Neural progenitor cell (in vitro differentiated cells): ENCODE measurements at regions not wholly inside any gene's neighbourhood (a gene's known extent, or its start where the extent isn't known, plus 50 kb on each side); places are given as distances from the start of the nearest gene placed in this dataset.

ENCODE experiments used
- DNase-seq: peaks from one replicate; pipeline ENCODE4 v3.0.0-alpha.2; 2016; ENCODE audit warnings: low spot score
- H2AFZ ChIP-seq: fragments of 200-600 bp; sonication (generic); replicated peaks from 2 replicates; pipeline ENCODE4 v1.6.1; 2016; ENCODE audit warnings: antibody characterized with exemption
- H3F3A ChIP-seq: fragments of 200-600 bp; sonication (generic); 2 replicates; pipeline ENCODE4 v1.6.1; 2016; ENCODE audit warnings: antibody characterized with exemption, low read depth
- H3K27ac ChIP-seq: fragments of 200-600 bp; sonication (generic); 2 replicates; pipeline ENCODE4 v1.5.1; 2016; ENCODE audit warnings: mild to moderate bottlenecking
- H3K27me3 ChIP-seq: fragments of 200-600 bp; sonication (generic); 2 replicates; pipeline ENCODE4 v1.6.1; 2016; ENCODE audit warnings: mild to moderate bottlenecking, moderate library complexity
- H3K36me3 ChIP-seq: fragments of 200-600 bp; sonication (generic); 2 replicates; pipeline ENCODE4 v1.5.1; 2016
- H3K4me1 ChIP-seq: fragments of 200-600 bp; sonication (generic); 2 replicates; pipeline ENCODE4 v1.6.1; 2016; ENCODE audit warnings: mixed run types
- H3K4me2 ChIP-seq: fragments of 200-600 bp; sonication (generic); 2 replicates; pipeline ENCODE4 v1.6.1; 2016
- H3K4me3 ChIP-seq: fragments of 200-600 bp; sonication (generic); 2 replicates; pipeline ENCODE4 v1.5.1; 2016
- H3K79me2 ChIP-seq: fragments of 200-600 bp; sonication (generic); 2 replicates; pipeline ENCODE4 v1.6.1; 2016; ENCODE audit warnings: low read depth
- H3K9ac ChIP-seq: fragments of 200-600 bp; sonication (generic); 2 replicates; pipeline ENCODE4 v1.6.1; 2016
- H3K9me3 ChIP-seq: fragments of 200-600 bp; sonication (generic); 2 replicates; pipeline ENCODE4 v1.5.1; 2016; ENCODE audit warnings: low read depth
- H4K20me1 ChIP-seq: fragments of 200-600 bp; sonication (generic); 2 replicates; pipeline ENCODE4 v1.6.1; 2016; ENCODE audit warnings: low read depth
- H3K27ac Mint-ChIP-seq: 3 replicates; pipeline ENCODE4 v1.8.0; 2021; ENCODE audit warnings: mixed read lengths
- H3K27me3 Mint-ChIP-seq: 2 replicates; pipeline ENCODE4 v1.8.0; 2022; ENCODE audit warnings: low read depth, mild to moderate bottlenecking, inconsistent platforms, moderate library complexity, mixed read lengths; ENCODE audit not compliant: insufficient read depth
- H3K36me3 Mint-ChIP-seq: 3 replicates; pipeline ENCODE4 v1.8.0; 2021; ENCODE audit warnings: mixed read lengths
- H3K4me1 Mint-ChIP-seq: 3 replicates; pipeline ENCODE4 v1.8.0; 2021; ENCODE audit warnings: mixed read lengths
- H3K4me3 Mint-ChIP-seq: 3 replicates; pipeline ENCODE4 v1.8.0; 2021; ENCODE audit warnings: mild to moderate bottlenecking, moderate library complexity, mixed read lengths
- H3K9me3 Mint-ChIP-seq: 3 replicates; pipeline ENCODE4 v1.8.0; 2020; ENCODE audit warnings: mixed read lengths
- CTCF ChIP-seq: fragments of 200-600 bp; sonication (generic); IDR thresholded peaks from 2 replicates; pipeline ENCODE4 v1.5.1; 2017; ENCODE audit warnings: antibody characterized with exemption, mild to moderate bottlenecking
- EZH2 ChIP-seq: fragments of 200-600 bp; sonication (generic); IDR thresholded peaks from 2 replicates; pipeline ENCODE4 v1.6.1; 2017; ENCODE audit warnings: antibody characterized with exemption, mild to moderate bottlenecking, moderate library complexity
- EZH2phosphoT487 ChIP-seq: fragments of 200-600 bp; sonication (generic); IDR thresholded peaks from 2 replicates; pipeline ENCODE4 v1.6.1; 2017; ENCODE audit warnings: antibody characterized with exemption

- no peak overlapping the region for H3K4me3 Mint-ChIP-seq
- TF ChIP-seq EZH2phosphoT487 = no peak
- no peak for TF ChIP-seq CTCF
- TF ChIP-seq EZH2 = no peak
- Histone ChIP-seq H3K27ac (no peak overlapping the region), H3K79me2 (no peaks in the 10 kb centered on the region), H4K20me1 (no peaks in the 10 kb centered on the region), H2AFZ (peak overlapping the region; percentile 4), H3K9ac (no peak overlapping the region), H3K36me3 (no peaks in the 10 kb centered on the region), H3F3A (no peaks in the 10 kb centered on the region), H3K4me2 (no peak overlapping the region), H3K27me3 (peaks cover 16% of the 10 kb centered on the region), H3K4me1 (no peaks in the 10 kb centered on the region), H3K9me3 (no peaks in the 10 kb centered on the region), H3K4me3 (no peak overlapping the region)
- no peaks in the 10 kb centered on the region for H3K4me1 Mint-ChIP-seq
- H3K27ac Mint-ChIP-seq = no peak overlapping the region
- no peaks in the 10 kb centered on the region for H3K36me3 Mint-ChIP-seq
- DNase-seq = no peak
- no peaks in the 10 kb centered on the region for H3K27me3 Mint-ChIP-seq
- no peaks in the 10 kb centered on the region for H3K9me3 Mint-ChIP-seq
These were observed 314.8 kb upstream of the OR4E1 start for GRCh38 chr14:21988413-21988812.

DNA sequence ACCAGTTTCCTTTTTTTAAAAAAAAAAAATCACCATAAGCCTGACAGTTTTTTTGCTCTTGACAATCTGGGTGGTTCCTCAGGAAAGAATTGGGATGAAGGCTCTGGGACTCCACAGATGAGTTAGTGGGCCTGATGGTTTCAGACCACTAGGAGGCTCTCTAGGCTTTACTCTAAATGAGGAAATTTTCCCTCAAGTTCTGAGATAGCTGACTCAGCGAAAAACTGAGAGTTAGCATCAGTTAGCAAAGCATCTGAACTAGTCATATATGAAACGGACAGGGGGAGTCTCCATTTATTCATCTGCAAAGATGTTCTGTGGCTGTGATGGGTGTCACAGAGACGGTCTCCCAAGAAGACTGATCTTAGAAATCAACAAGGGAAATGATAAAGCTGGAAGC lies 314.3 kb upstream of the OR4E1 start:
- Mint-ChIP-seq H3K36me3 (no peaks in the 10 kb centered on the region), H3K27me3 (no peaks in the 10 kb centered on the region), H3K4me3 (no peak overlapping the region), H3K9me3 (no peaks in the 10 kb centered on the region), H3K27ac (no peak overlapping the region), H3K4me1 (no peaks in the 10 kb centered on the region)
- no peaks in the 10 kb centered on the region for H3F3A ChIP-seq
- H3K36me3 ChIP-seq = no peaks in the 10 kb centered on the region
- H3K27ac ChIP-seq = no peak overlapping the region
- TF ChIP-seq CTCF (peak; percentile 73), EZH2 (no peak), EZH2phosphoT487 (no peak)
- no peak overlapping the region for H3K4me2 ChIP-seq
- H3K4me3 ChIP-seq = no peak overlapping the region
- peaks cover 16% of the 10 kb centered on the region for H3K27me3 ChIP-seq
- no peaks in the 10 kb centered on the region for H3K4me1 ChIP-seq
- H2AFZ ChIP-seq = peak overlapping the region; percentile 4
- no peaks in the 10 kb centered on the region for H3K9me3 ChIP-seq
- no peak overlapping the region for H3K9ac ChIP-seq
- no peaks in the 10 kb centered on the region for H3K79me2 ChIP-seq
- no peaks in the 10 kb centered on the region for H4K20me1 ChIP-seq
- DNase-seq = peak; percentile 75

GRCh38 chr14:21985081-21985480 lies 311.5 kb upstream of the OR4E1 start:
- no peak overlapping the region for H3K4me3 Mint-ChIP-seq
- no peak overlapping the region for H3K27ac ChIP-seq
- no peaks in the 10 kb centered on the region for H3K27me3 Mint-ChIP-seq
- no peaks in the 10 kb centered on the region for H3K9me3 Mint-ChIP-seq
- H3F3A ChIP-seq = no peaks in the 10 kb centered on the region
- H3K79me2 ChIP-seq = no peaks in the 10 kb centered on the region
- no peaks in the 10 kb centered on the region for H3K4me1 ChIP-seq
- no peak for DNase-seq
- H3K9ac ChIP-seq = no peak overlapping the region
- TF ChIP-seq EZH2phosphoT487 = no peak
- no peak for TF ChIP-seq EZH2
- no peak for TF ChIP-seq CTCF
- no peak overlapping the region for H2AFZ ChIP-seq
- H3K27ac Mint-ChIP-seq = no peak overlapping the region
- no peaks in the 10 kb centered on the region for H3K36me3 Mint-ChIP-seq
- no peaks in the 10 kb centered on the region for H3K9me3 ChIP-seq
- H3K4me3 ChIP-seq = no peak overlapping the region
- H3K4me2 ChIP-seq = no peak overlapping the region
- peaks cover 16% of the 10 kb centered on the region for H3K27me3 ChIP-seq
- H3K36me3 ChIP-seq = no peaks in the 10 kb centered on the region
- H3K4me1 Mint-ChIP-seq = no peaks in the 10 kb centered on the region
- H4K20me1 ChIP-seq = no peaks in the 10 kb centered on the region

DNA sequence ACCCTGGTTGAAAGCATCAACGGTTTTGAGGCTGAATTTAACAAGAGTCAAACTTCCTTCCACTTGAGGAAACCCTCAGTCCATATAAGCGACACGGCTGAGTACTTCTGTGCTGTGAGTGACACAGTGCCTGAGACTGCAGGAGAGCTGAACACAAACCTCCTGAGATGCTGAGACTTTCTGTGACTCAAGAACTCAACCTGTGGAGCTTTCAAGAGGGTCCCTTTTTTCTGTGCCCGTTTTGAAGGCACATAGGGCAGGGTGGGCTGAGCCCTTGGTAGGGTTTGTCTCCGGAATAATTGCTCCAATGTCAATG lies 305.3 kb upstream of the OR4E1 start:
- H3K4me3 Mint-ChIP-seq = no peak overlapping the region
- no peaks in the 10 kb centered on the region for H3K36me3 ChIP-seq
- no peaks in the 10 kb centered on the region for H3K9me3 Mint-ChIP-seq
- no peaks in the 10 kb centered on the region for H3K4me1 ChIP-seq
- H3K4me1 Mint-ChIP-seq = no peaks in the 10 kb centered on the region
- DNase-seq = no peak
- H3K27me3 Mint-ChIP-seq = no peaks in the 10 kb centered on the region
- no peak overlapping the region for H3K4me2 ChIP-seq
- H3K36me3 Mint-ChIP-seq = no peaks in the 10 kb centered on the region
- H3K79me2 ChIP-seq = no peaks in the 10 kb centered on the region
- H3F3A ChIP-seq = no peaks in the 10 kb centered on the region
- H3K27ac Mint-ChIP-seq = no peak overlapping the region
- TF ChIP-seq EZH2 (no peak), EZH2phosphoT487 (no peak), CTCF (no peak)
- peaks cover 35% of the 10 kb centered on the region for H3K27me3 ChIP-seq
- H4K20me1 ChIP-seq = no peaks in the 10 kb centered on the region
- H2AFZ ChIP-seq = no peak overlapping the region
- no peak overlapping the region for H3K27ac ChIP-seq
- no peak overlapping the region for H3K9ac ChIP-seq
- no peak overlapping the region for H3K4me3 ChIP-seq
- H3K9me3 ChIP-seq = no peaks in the 10 kb centered on the region
